ENCODE measurements at regions not wholly inside any gene's neighbourhood (a gene's known extent, or its start where the extent isn't known, plus 50 kb on each side); places are given as distances from the start of the nearest gene placed in this dataset.

DNA sequence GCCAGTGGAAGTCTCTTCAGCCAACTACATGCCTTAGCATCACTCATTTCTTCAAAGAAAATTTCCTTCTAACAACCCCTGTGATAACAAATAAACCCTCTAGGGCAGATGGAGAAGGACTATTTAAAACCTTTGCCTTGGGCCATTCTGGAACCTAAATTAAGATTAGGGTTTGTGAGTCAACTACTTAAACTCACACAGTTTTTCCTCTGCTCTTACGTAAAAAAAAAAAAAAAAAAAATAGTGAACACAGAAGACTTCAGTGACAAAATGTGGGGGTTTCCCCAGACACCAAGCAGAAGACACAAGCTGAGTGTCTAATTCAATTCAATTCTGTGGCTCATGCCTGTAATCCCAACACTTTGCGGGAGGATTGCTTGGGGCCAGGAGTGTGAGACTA lies 65.8 kb upstream of the ERCC6L2 start:
- TF ChIP-seq, protein P1, sequence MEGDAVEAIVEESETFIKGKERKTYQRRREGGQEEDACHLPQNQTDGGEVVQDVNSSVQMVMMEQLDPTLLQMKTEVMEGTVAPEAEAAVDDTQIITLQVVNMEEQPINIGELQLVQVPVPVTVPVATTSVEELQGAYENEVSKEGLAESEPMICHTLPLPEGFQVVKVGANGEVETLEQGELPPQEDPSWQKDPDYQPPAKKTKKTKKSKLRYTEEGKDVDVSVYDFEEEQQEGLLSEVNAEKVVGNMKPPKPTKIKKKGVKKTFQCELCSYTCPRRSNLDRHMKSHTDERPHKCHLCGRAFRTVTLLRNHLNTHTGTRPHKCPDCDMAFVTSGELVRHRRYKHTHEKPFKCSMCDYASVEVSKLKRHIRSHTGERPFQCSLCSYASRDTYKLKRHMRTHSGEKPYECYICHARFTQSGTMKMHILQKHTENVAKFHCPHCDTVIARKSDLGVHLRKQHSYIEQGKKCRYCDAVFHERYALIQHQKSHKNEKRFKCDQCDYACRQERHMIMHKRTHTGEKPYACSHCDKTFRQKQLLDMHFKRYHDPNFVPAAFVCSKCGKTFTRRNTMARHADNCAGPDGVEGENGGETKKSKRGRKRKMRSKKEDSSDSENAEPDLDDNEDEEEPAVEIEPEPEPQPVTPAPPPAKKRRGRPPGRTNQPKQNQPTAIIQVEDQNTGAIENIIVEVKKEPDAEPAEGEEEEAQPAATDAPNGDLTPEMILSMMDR (IDR thresholded peaks at IDR 0.05), result no peak
- no peak for TF ChIP-seq POLR2A (IDR thresholded peaks at IDR 0.05)
